GM23248 (cell line): ENCODE measurements at regions not wholly inside any gene's neighbourhood (a gene's known extent, or its start where the extent isn't known, plus 50 kb on each side); places are given as distances from the start of the nearest gene placed in this dataset.

ENCODE experiments used
- DNase-seq: peaks from one replicate; pipeline ENCODE4 v3.0.0-alpha.2; 2015
- H2AFZ ChIP-seq: fragments of 200-600 bp; sonication (generic); 2 replicates; pipeline ENCODE4 v1.6.1; 2016; ENCODE audit warnings: antibody characterized with exemption
- H3F3A ChIP-seq: fragments of 200-600 bp; sonication (generic); 2 replicates; pipeline ENCODE4 v1.6.1; 2016; ENCODE audit warnings: mild to moderate bottlenecking, antibody characterized with exemption, mixed run types; ENCODE audit not compliant: insufficient read depth
- H3K27ac ChIP-seq: fragments of 200-600 bp; sonication (generic); 2 replicates; pipeline ENCODE4 v1.5.1; 2016; ENCODE audit warnings: mild to moderate bottlenecking
- H3K27me3 ChIP-seq: fragments of 200-600 bp; sonication (generic); replicated peaks from 2 replicates; pipeline ENCODE4 v1.6.1; 2016; ENCODE audit warnings: mild to moderate bottlenecking; ENCODE audit not compliant: insufficient read depth
- H3K36me3 ChIP-seq: fragments of 200-600 bp; sonication (generic); 2 replicates; pipeline ENCODE4 v1.6.1; 2016; ENCODE audit warnings: low read depth, mild to moderate bottlenecking
- H3K4me1 ChIP-seq: fragments of 200-600 bp; sonication (generic); 2 replicates; pipeline ENCODE4 v1.6.1; 2016; ENCODE audit warnings: mild to moderate bottlenecking; ENCODE audit not compliant: insufficient read depth
- H3K4me2 ChIP-seq: fragments of 200-600 bp; sonication (generic); one replicate; pipeline ENCODE4 v1.6.1; 2016; ENCODE audit warnings: mild to moderate bottlenecking; ENCODE audit not compliant: unreplicated experiment
- H3K4me3 ChIP-seq: fragments of 200-600 bp; sonication (generic); 2 replicates; pipeline ENCODE4 v1.5.1; 2016; ENCODE audit warnings: mild to moderate bottlenecking
- H3K79me2 ChIP-seq: fragments of 200-600 bp; sonication (generic); 2 replicates; pipeline ENCODE4 v1.6.1; 2016; ENCODE audit warnings: mild to moderate bottlenecking; ENCODE audit not compliant: insufficient read depth
- H3K9ac ChIP-seq: fragments of 200-600 bp; sonication (generic); 2 replicates; pipeline ENCODE4 v1.6.1; 2016; ENCODE audit warnings: mild to moderate bottlenecking
- H3K9me2 ChIP-seq: fragments of 200-600 bp; sonication (generic); 2 replicates; pipeline ENCODE4 v1.6.1; 2016; ENCODE audit warnings: mixed run types, mild to moderate bottlenecking, moderate library complexity; ENCODE audit not compliant: insufficient read depth
- H3K9me3 ChIP-seq: fragments of 200-600 bp; sonication (generic); one replicate; pipeline ENCODE4 v1.6.1; 2017; ENCODE audit warnings: low read depth
- H4K20me1 ChIP-seq: fragments of 200-600 bp; sonication (generic); 2 replicates; pipeline ENCODE4 v1.6.0; 2016; ENCODE audit not compliant: insufficient read depth
- EZH2 ChIP-seq: fragments of 200-600 bp; sonication (generic); IDR thresholded peaks from 2 replicates; pipeline ENCODE4 v1.6.1; 2018; ENCODE audit warnings: antibody characterized with exemption, mild to moderate bottlenecking; ENCODE audit not compliant: insufficient read depth, poor library complexity, severe bottlenecking
- EZH2phosphoT487 ChIP-seq: fragments of 200-600 bp; sonication (generic); IDR thresholded peaks from 2 replicates; pipeline ENCODE4 v1.6.1; 2018; ENCODE audit warnings: antibody characterized with exemption, moderate library complexity, mild to moderate bottlenecking, low read depth; ENCODE audit not compliant: insufficient read depth
- WGBS, 2 experiments: methylation state at CpG; one replicate each; pipeline ENCODE4 v1.1.6; 2015 to 2017; ENCODE audit warnings: low lambda C conversion rate in 2 of 2, low coverage in 1 of 2; ENCODE audit errors: missing lambda C conversion rate in 2 of 2; 5-methylcytosine and 5-hydroxymethylcytosine counted together
- in situ Hi-C: fragments of 300-500 bp; cut with MboI; formaldehyde crosslinking; loops from 2 replicates; pipeline ENCODE4 v1.15.0; 2020

GRCh38 chr13:53405616-53406015, 377.0 kb downstream of the OLFM4 start:
- Histone ChIP-seq H3K4me1 (no peaks in the 10 kb centered on the region), H3K79me2 (no peaks in the 10 kb centered on the region), H2AFZ (no peak overlapping the region), H3K9me2 (no peaks in the 10 kb centered on the region), H3K27me3 (no peaks in the 10 kb centered on the region), H3K4me3 (no peak overlapping the region), H3K9me3 (no peaks in the 10 kb centered on the region), H3K36me3 (no peaks in the 10 kb centered on the region), H3K4me2 (no peak overlapping the region), H4K20me1 (no peaks in the 10 kb centered on the region), H3K9ac (no peak overlapping the region), H3K27ac (no peak overlapping the region), H3F3A (no peaks in the 10 kb centered on the region)
- TF ChIP-seq EZH2 (no peak), EZH2phosphoT487 (no peak)
- whole genome bisulfite sequencing, 2 experiments, result 18 to 23% methylated on average over 8 of the region's 8 CpGs
- DNase-seq, result no peak
- in situ Hi-C loops, result no loop called here

GRCh38 chr13:53408306-53408705, 379.7 kb downstream of the OLFM4 start:
- H4K20me1 ChIP-seq, result no peaks in the 10 kb centered on the region
- H3K9me2 ChIP-seq, result no peaks in the 10 kb centered on the region
- H3K4me2 ChIP-seq, result no peak overlapping the region
- H3K9ac ChIP-seq, result no peak overlapping the region
- no peak for DNase-seq
- H3K4me3 ChIP-seq, result no peak overlapping the region
- no peaks in the 10 kb centered on the region for H3F3A ChIP-seq
- H3K27ac ChIP-seq, result no peak overlapping the region
- no peak overlapping the region for H2AFZ ChIP-seq
- 52 to 75% methylated on average over 7 to 8 of the region's 8 CpGs for WGBS, 2 experiments
- TF ChIP-seq EZH2, result no peak
- no peak for TF ChIP-seq EZH2phosphoT487
- in situ Hi-C loops, result no loop called here
- H3K79me2 ChIP-seq, result no peaks in the 10 kb centered on the region
- no peaks in the 10 kb centered on the region for H3K27me3 ChIP-seq
- H3K4me1 ChIP-seq, result no peaks in the 10 kb centered on the region
- no peaks in the 10 kb centered on the region for H3K9me3 ChIP-seq
- no peaks in the 10 kb centered on the region for H3K36me3 ChIP-seq

DNA sequence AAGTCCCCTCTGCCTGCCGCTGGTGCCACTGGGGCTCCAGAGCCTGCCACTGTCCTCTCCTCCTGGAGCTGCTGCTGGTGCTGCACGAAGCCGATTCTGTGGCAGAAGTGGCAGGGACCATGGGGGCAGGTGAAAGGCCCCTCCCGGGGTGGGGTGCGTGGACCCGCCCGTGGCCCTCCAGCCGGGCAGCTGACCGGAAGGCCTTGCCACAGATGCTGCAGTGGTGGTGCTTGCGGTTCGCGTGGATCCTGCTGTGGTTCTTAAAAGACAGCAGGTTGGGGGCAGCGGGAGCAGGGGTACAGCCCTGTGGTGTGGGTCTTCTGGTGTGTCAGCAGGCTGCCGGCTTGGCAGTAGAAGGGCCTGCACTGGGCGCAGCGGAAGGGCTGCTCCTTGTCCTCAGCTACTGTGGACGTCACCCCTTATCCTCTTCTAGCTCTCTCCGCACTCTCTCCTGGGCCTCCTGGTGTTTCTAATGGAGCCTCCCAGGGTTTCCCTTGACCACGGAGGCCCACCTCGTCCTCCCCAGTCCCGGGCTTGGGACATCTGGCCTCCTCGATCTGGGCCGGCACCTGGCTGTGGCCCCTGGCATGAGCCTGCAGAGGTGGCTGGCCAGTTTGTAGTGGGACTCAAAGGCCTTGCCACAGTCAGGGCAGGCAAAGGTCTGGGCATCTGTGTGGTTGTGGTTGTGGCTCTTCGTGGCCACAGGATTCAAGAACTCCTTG, 380.4 kb downstream of the OLFM4 start:
- H3K79me2 ChIP-seq, result no peaks in the 10 kb centered on the region
- no peak overlapping the region for H3K27ac ChIP-seq
- no peaks in the 10 kb centered on the region for H3K9me2 ChIP-seq
- no peaks in the 10 kb centered on the region for H3K27me3 ChIP-seq
- no peaks in the 10 kb centered on the region for H3F3A ChIP-seq
- no peak overlapping the region for H2AFZ ChIP-seq
- 58 to 63% methylated on average over 17 to 24 of the region's 24 CpGs for WGBS, 2 experiments
- no peak for TF ChIP-seq EZH2phosphoT487
- TF ChIP-seq EZH2, result no peak
- DNase-seq, result no peak
- in situ Hi-C loops, result no loop called here
- H3K4me1 ChIP-seq, result no peaks in the 10 kb centered on the region
- H3K4me3 ChIP-seq, result no peak overlapping the region
- no peaks in the 10 kb centered on the region for H3K9me3 ChIP-seq
- no peak overlapping the region for H3K9ac ChIP-seq
- H3K4me2 ChIP-seq, result no peak overlapping the region
- no peaks in the 10 kb centered on the region for H3K36me3 ChIP-seq
- H4K20me1 ChIP-seq, result no peaks in the 10 kb centered on the region

- Histone ChIP-seq H4K20me1 (no peaks in the 10 kb centered on the region), H3K9me2 (no peaks in the 10 kb centered on the region), H3K27ac (no peak overlapping the region), H3K4me3 (no peak overlapping the region), H3K9ac (no peak overlapping the region), H3K4me2 (no peak overlapping the region), H3K36me3 (no peaks in the 10 kb centered on the region), H2AFZ (no peak overlapping the region), H3K79me2 (no peaks in the 10 kb centered on the region), H3K4me1 (no peaks in the 10 kb centered on the region), H3K9me3 (no peaks in the 10 kb centered on the region), H3F3A (no peaks in the 10 kb centered on the region), H3K27me3 (no peaks in the 10 kb centered on the region)
- in situ Hi-C loops, result no loop called here
- WGBS, 2 experiments, result 0% methylated on average over 1 of the region's 1 CpG
- no peak for DNase-seq
- TF ChIP-seq EZH2phosphoT487 (no peak), EZH2 (no peak)
Measured at GRCh38 chr13:53411463-53411862, 382.9 kb downstream of the OLFM4 start.

DNA sequence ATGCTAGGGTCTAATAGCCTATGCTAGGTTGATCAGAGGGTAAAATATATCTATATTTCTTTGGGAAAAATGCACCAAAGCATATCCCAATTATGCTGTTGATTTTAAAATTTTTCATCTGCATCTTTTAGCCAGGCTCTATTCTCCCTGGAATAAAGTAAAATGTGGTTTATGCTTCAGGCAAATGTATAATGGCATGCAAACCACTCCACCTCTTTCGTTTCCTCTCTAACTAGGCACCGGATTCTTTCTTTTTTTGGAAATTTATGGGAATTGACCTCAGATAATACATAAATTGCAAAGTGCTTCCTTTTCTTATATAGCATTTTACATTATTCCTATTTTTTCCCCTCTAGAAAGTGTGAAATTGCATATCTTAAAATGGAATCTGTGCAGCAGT, 386.5 kb downstream of the OLFM4 start:
- Histone ChIP-seq H3K4me1 (no peaks in the 10 kb centered on the region), H3K79me2 (no peaks in the 10 kb centered on the region), H2AFZ (no peak overlapping the region), H3K9me3 (no peaks in the 10 kb centered on the region), H4K20me1 (no peaks in the 10 kb centered on the region), H3K9ac (no peak overlapping the region), H3F3A (no peaks in the 10 kb centered on the region), H3K36me3 (no peaks in the 10 kb centered on the region), H3K4me2 (no peak overlapping the region), H3K27ac (no peak overlapping the region), H3K9me2 (no peaks in the 10 kb centered on the region), H3K27me3 (no peaks in the 10 kb centered on the region), H3K4me3 (no peak overlapping the region)
- TF ChIP-seq EZH2phosphoT487, result no peak
- no peak for DNase-seq
- WGBS, 2 experiments, result 10 to 14% methylated on average over 2 of the region's 2 CpGs
- in situ Hi-C loops, result no loop called here
